ENCODE measurements at regions not wholly inside any gene's neighbourhood (a gene's known extent, or its start where the extent isn't known, plus 50 kb on each side); places are given as distances from the start of the nearest gene placed in this dataset.

GRCh38 chr6:97663252-97663651 is 380.2 kb upstream of the MMS22L start:
- H3K4me2 ChIP-seq (ENCODE audit: control insufficient read depth, insufficient read depth): no peak overlapping the region
- no TSS peak for BruUV-seq (replicated peaks)
- CTCF ChIA-PET: no interaction called here
- no peak for DNase-seq (ENCODE audit: low read depth, low spot score)
- no peak for FAIRE-seq
- no peaks in the 10 kb centered on the region for H3K79me2 ChIP-seq (ENCODE audit: control insufficient read depth, insufficient read depth, low read length)
- in situ Hi-C loops (cut with MboI) (no loop called here), intact Hi-C loops (cut with micrococcal nuclease; ENCODE audit: unreplicated experiment) (no loop called here)
- POLR2A ChIA-PET: no interaction called here
- H3K9ac ChIP-seq (ENCODE audit: control insufficient read depth, insufficient read depth, low read length): no peak overlapping the region
- H3K27me3 ChIP-seq (replicated peaks in 1 of 2; ENCODE audit: control insufficient read depth in 2 of 2, insufficient read depth in 2 of 2, low read length in 1 of 2): peaks cover 0 to 3% of the 10 kb centered on the region in 2 experiments; a peak in 1 of 4 replicates
- no peaks in the 10 kb centered on the region for H3K9me3 ChIP-seq (replicated peaks; ENCODE audit: control insufficient read depth, insufficient read depth, low read length)
- H3K4me1 ChIP-seq (ENCODE audit: control insufficient read depth, insufficient read depth, low read length): no peaks in the 10 kb centered on the region; the same call in 1 of the 2 replicates
- H2AFZ ChIP-seq (ENCODE audit: control insufficient read depth, low read depth, low read length): no peak overlapping the region
- H3K27ac ChIP-seq (ENCODE audit: control insufficient read depth, insufficient read depth): no peak overlapping the region
- no peaks in the 10 kb centered on the region for H3K36me3 ChIP-seq (ENCODE audit: control insufficient read depth in 2 of 2, insufficient read depth in 2 of 2, low read length in 1 of 2)
- no peak for ATAC-seq
- no peak overlapping the region for H3K4me3 ChIP-seq
- SMC1A ChIA-PET (ENCODE audit: uncharacterized antibody, unreplicated experiment): interaction anchor here (0.5 kb wide), 1 partner anchor 11 kb away, joined by 3 read pairs; no protein-coding TSS in a partner anchor
- H4K20me1 ChIP-seq (ENCODE audit: control insufficient read depth, insufficient read depth): no peaks in the 10 kb centered on the region
- RAD21 ChIA-PET (ENCODE audit: unreplicated experiment): no interaction called here
- TF ChIP-seq GATAD2B (conservative IDR thresholded peaks at IDR 0.05; ENCODE audit: low read depth) (no peak), YY1 (IDR thresholded peaks at IDR 0.05; ENCODE audit: low read depth, low read length) (no peak), POU2F2 (IDR thresholded peaks at IDR 0.05; ENCODE audit: borderline replicate concordance, low read depth, low read length) (no peak), PAX8 (IDR thresholded peaks at IDR 0.05) (no peak), MYC (IDR thresholded peaks at IDR 0.05; ENCODE audit: insufficient read depth, insufficient read length, insufficient replicate concordance, low read length, severe bottlenecking) (no peak), PAX5 (IDR thresholded peaks at IDR 0.05; ENCODE audit: borderline replicate concordance, low read depth, low read length) (no peak), SP1 (IDR thresholded peaks at IDR 0.05; ENCODE audit: low read depth, low read length) (no peak), CBX3 (IDR thresholded peaks at IDR 0.05; ENCODE audit: borderline replicate concordance, low read depth) (no peak), NFIC (IDR thresholded peaks at IDR 0.05; ENCODE audit: low read depth, low read length) (no peak), SMAD1 (IDR thresholded peaks at IDR 0.05; ENCODE audit: low read depth, partially characterized antibody) (no peak), ETV6 (conservative IDR thresholded peaks at IDR 0.05 in 1 of 2, IDR thresholded peaks at IDR 0.05 in 1 of 2; ENCODE audit: borderline replicate concordance in 1 of 2, low read depth in 1 of 2) (no peak), HDGF (IDR thresholded peaks at IDR 0.05) (no peak), HDAC2 (IDR thresholded peaks at IDR 0.05) (no peak)
- TF ChIP-seq, protein P1, sequence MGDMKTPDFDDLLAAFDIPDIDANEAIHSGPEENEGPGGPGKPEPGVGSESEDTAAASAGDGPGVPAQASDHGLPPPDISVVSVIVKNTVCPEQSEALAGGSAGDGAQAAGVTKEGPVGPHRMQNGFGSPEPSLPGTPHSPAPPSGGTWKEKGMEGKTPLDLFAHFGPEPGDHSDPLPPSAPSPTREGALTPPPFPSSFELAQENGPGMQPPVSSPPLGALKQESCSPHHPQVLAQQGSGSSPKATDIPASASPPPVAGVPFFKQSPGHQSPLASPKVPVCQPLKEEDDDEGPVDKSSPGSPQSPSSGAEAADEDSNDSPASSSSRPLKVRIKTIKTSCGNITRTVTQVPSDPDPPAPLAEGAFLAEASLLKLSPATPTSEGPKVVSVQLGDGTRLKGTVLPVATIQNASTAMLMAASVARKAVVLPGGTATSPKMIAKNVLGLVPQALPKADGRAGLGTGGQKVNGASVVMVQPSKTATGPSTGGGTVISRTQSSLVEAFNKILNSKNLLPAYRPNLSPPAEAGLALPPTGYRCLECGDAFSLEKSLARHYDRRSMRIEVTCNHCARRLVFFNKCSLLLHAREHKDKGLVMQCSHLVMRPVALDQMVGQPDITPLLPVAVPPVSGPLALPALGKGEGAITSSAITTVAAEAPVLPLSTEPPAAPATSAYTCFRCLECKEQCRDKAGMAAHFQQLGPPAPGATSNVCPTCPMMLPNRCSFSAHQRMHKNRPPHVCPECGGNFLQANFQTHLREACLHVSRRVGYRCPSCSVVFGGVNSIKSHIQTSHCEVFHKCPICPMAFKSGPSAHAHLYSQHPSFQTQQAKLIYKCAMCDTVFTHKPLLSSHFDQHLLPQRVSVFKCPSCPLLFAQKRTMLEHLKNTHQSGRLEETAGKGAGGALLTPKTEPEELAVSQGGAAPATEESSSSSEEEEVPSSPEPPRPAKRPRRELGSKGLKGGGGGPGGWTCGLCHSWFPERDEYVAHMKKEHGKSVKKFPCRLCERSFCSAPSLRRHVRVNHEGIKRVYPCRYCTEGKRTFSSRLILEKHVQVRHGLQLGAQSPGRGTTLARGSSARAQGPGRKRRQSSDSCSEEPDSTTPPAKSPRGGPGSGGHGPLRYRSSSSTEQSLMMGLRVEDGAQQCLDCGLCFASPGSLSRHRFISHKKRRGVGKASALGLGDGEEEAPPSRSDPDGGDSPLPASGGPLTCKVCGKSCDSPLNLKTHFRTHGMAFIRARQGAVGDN (IDR thresholded peaks at IDR 0.05): no peak

Data from GM12878 (cell line).